HL-60 (cell line): ENCODE measurements at regions not wholly inside any gene's neighbourhood (a gene's known extent, or its start where the extent isn't known, plus 50 kb on each side); places are given as distances from the start of the nearest gene placed in this dataset.

Experiments
- CTCF ChIP-seq: IDR thresholded peaks from one replicate; pipeline ENCODE4 v1.5.1; 2011; ENCODE audit warnings: low read length, control low read depth, inconsistent platforms; ENCODE audit not compliant: insufficient read depth
- GABPA ChIP-seq: IDR thresholded peaks from 2 replicates; pipeline ENCODE4 v1.6.1; 2012; ENCODE audit warnings: low read depth
- POLR2AphosphoS5 ChIP-seq: IDR thresholded peaks from 2 replicates; pipeline ENCODE4 v1.6.1; 2012; ENCODE audit warnings: low read depth
- REST ChIP-seq: IDR thresholded peaks from 2 replicates; pipeline ENCODE4 v1.6.1; 2012; ENCODE audit warnings: low read depth; ENCODE audit not compliant: insufficient replicate concordance

GRCh38 chr4:138414202-138414601 is 172.1 kb upstream of the SLC7A11 start:
- TF ChIP-seq CTCF (no peak), GABPA (no peak), POLR2AphosphoS5 (no peak), REST (no peak)
